GM12878 (cell line): ENCODE measurements at regions not wholly inside any gene's neighbourhood (a gene's known extent, or its start where the extent isn't known, plus 50 kb on each side); places are given as distances from the start of the nearest gene placed in this dataset.

Experiments used
- ATAC-seq: fragments of 200-7000 bp; cut with Tn5 transposase; 3 replicates; pipeline ENCODE4 v1.9.1; 2020; ENCODE audit warnings: mild to moderate bottlenecking, moderate library complexity
- BruUV-seq: library from RNA; stranded (reverse); fragments of 400-500 nt; replicated peaks from 2 replicates; lab custom pipeline; 2021; lab: Mats Ljungman, UMichigan
- CTCF ChIA-PET: fragments of 300-600 bp; sonication (Branson Sonifier 250); formaldehyde crosslinking; extraction: SDS; loops from one replicate; lab custom pipeline; 2021; ENCODE audit warnings: inconsistent platforms; lab: Yijun Ruan, JAX
- POLR2A ChIA-PET: fragments of 350-600 bp; formaldehyde crosslinking; extraction: SDS; loops from one replicate; lab custom pipeline; 2021; ENCODE audit warnings: inconsistent platforms; lab: Charles Lee
- RAD21 ChIA-PET: fragments of 300-600 bp; sonication (Branson Sonifier 250); formaldehyde crosslinking; loops from one replicate; lab custom pipeline; 2023; ENCODE audit warnings: antibody characterized with exemption; ENCODE audit not compliant: unreplicated experiment; lab: Charles Lee
- SMC1A ChIA-PET: fragments of 300-600 bp; sonication (Branson Sonifier 250); formaldehyde crosslinking; loops from one replicate; lab custom pipeline; 2023; ENCODE audit not compliant: unreplicated experiment, uncharacterized antibody; lab: Charles Lee
- DNase-seq: peaks from one replicate; pipeline ENCODE4 v3.0.0-alpha.2; 2011; ENCODE audit warnings: low read depth, low spot score
- FAIRE-seq: peaks from 3 replicates; lab custom pipeline; 2011; peaks lifted over from hg19 to GRCh38; lab: Jason Lieb, UNC
- H2AFZ ChIP-seq: 2 replicates; pipeline ENCODE4 v1.6.0; 2011; ENCODE audit warnings: low read depth, low read length, control low read depth; ENCODE audit not compliant: control insufficient read depth
- H3K27ac ChIP-seq: 2 replicates; pipeline ENCODE4 v1.5.1; 2011; ENCODE audit warnings: control low read depth; ENCODE audit not compliant: control insufficient read depth, insufficient read depth
- H3K27me3 ChIP-seq, 2 experiments: replicated peaks in 1 of 2; 2 replicates each; pipeline versions ENCODE4 v1.6.0 to v1.6.1; 2011; ENCODE audit warnings: low read length in 1 of 2; ENCODE audit not compliant: control insufficient read depth in 2 of 2, insufficient read depth in 2 of 2
- H3K36me3 ChIP-seq, 2 experiments: 2 replicates each; pipeline ENCODE4 v1.5.1; 2011; ENCODE audit warnings: low read length in 1 of 2; ENCODE audit not compliant: control insufficient read depth in 2 of 2, insufficient read depth in 2 of 2
- H3K4me1 ChIP-seq: 2 replicates; pipeline ENCODE4 v1.6.1; 2011; ENCODE audit warnings: mild to moderate bottlenecking, low read length, moderate library complexity, mixed read lengths; ENCODE audit not compliant: control insufficient read depth, insufficient read depth
- H3K4me2 ChIP-seq: 2 replicates; pipeline ENCODE4 v1.6.0; 2011; ENCODE audit warnings: control low read depth; ENCODE audit not compliant: control insufficient read depth, insufficient read depth
- H3K4me3 ChIP-seq: fragments of 200-600 bp; sonication (generic); 2 replicates; pipeline ENCODE4 v1.5.1; 2016
- H3K79me2 ChIP-seq: 2 replicates; pipeline ENCODE4 v1.6.0; 2011; ENCODE audit warnings: low read length; ENCODE audit not compliant: control insufficient read depth, insufficient read depth
- H3K9ac ChIP-seq: 2 replicates; pipeline ENCODE4 v1.8.0; 2011; ENCODE audit warnings: low read length, control low read depth, mixed read lengths; ENCODE audit not compliant: control insufficient read depth, insufficient read depth
- H3K9me3 ChIP-seq: replicated peaks from 3 replicates; pipeline ENCODE4 v1.5.1; 2011; ENCODE audit warnings: mild to moderate bottlenecking, low read length; ENCODE audit not compliant: control insufficient read depth, insufficient read depth
- H4K20me1 ChIP-seq: 2 replicates; pipeline ENCODE4 v1.6.0; 2011; ENCODE audit not compliant: control insufficient read depth, insufficient read depth
- ATF7 ChIP-seq: fragments of 450-650 bp; IDR thresholded peaks from 2 replicates; pipeline ENCODE4 v1.6.1; 2016; ENCODE audit warnings: low read depth, mild to moderate bottlenecking
- CEBPB ChIP-seq, 2 experiments: fragments of 150-350 bp in 1 of 2; IDR thresholded peaks; 2 replicates each; pipeline ENCODE4 v1.6.1; 2012 to 2014; ENCODE audit warnings: low read depth in 2 of 2, low read length in 2 of 2, borderline replicate concordance in 1 of 2, inconsistent platforms in 1 of 2
- EP300 ChIP-seq, 2 experiments: fragments of 150-350 bp in 1 of 2; IDR thresholded peaks; 2 replicates each; pipeline ENCODE4 v1.6.1; 2011 to 2012; ENCODE audit warnings: low read depth in 2 of 2, low read length in 2 of 2, borderline replicate concordance in 1 of 2, improper control_type of control experiment in 1 of 2, inconsistent platforms in 1 of 2; ENCODE audit not compliant: control insufficient read depth in 1 of 2
- HDGF ChIP-seq: fragments of 450-650 bp; IDR thresholded peaks from 2 replicates; pipeline ENCODE4 v1.6.1; 2016; ENCODE audit warnings: antibody characterized with exemption
- IKZF1 ChIP-seq: fragments of 450-650 bp; conservative IDR thresholded peaks from 2 replicates; pipeline ENCODE4 v1.6.1; 2017; ENCODE audit warnings: antibody characterized with exemption, mild to moderate bottlenecking
- MEF2A ChIP-seq: IDR thresholded peaks from 2 replicates; pipeline ENCODE4 v1.6.1; 2011; ENCODE audit warnings: low read depth, mild to moderate bottlenecking, low read length, moderate library complexity; ENCODE audit not compliant: insufficient read depth
- MTA2 ChIP-seq: fragments of 450-650 bp; IDR thresholded peaks from 2 replicates; pipeline ENCODE4 v1.6.1; 2016; ENCODE audit warnings: low read depth, mild to moderate bottlenecking, moderate library complexity
- MTA3 ChIP-seq: IDR thresholded peaks from 2 replicates; pipeline ENCODE4 v1.6.1; 2012; ENCODE audit warnings: low read length, inconsistent platforms, borderline replicate concordance
- MYC ChIP-seq: IDR thresholded peaks from 2 replicates; pipeline ENCODE4 v1.6.1; 2011; ENCODE audit warnings: mild to moderate bottlenecking, low read length, moderate library complexity, inconsistent platforms; ENCODE audit not compliant: insufficient read depth, insufficient replicate concordance, insufficient read length, severe bottlenecking
- NR2C1 ChIP-seq: fragments of 450-650 bp; IDR thresholded peaks from 2 replicates; pipeline ENCODE4 v1.6.1; 2017; ENCODE audit warnings: antibody characterized with exemption, mild to moderate bottlenecking, moderate library complexity
- PKNOX1 ChIP-seq: fragments of 450-650 bp; IDR thresholded peaks from 2 replicates; pipeline ENCODE4 v1.6.1; 2016; ENCODE audit warnings: mild to moderate bottlenecking
- RB1 ChIP-seq: fragments of 450-650 bp; formaldehyde crosslinking; IDR thresholded peaks from 2 replicates; pipeline ENCODE4 v1.6.1; 2017; ENCODE audit warnings: mild to moderate bottlenecking, borderline replicate concordance
- RCOR1 ChIP-seq: conservative IDR thresholded peaks from 2 replicates; pipeline ENCODE4 v1.6.1; 2012; ENCODE audit warnings: low read depth, low read length, improper control_type of control experiment
- SRF ChIP-seq, 2 experiments: IDR thresholded peaks; 2 replicates each; pipeline ENCODE4 v1.6.1; 2011; ENCODE audit warnings: low read depth in 2 of 2, low read length in 2 of 2, mild to moderate bottlenecking in 1 of 2, moderate library complexity in 1 of 2
- SUPT20H ChIP-seq: IDR thresholded peaks from 2 replicates; pipeline ENCODE4 v1.6.1; 2011; ENCODE audit warnings: low read depth, mild to moderate bottlenecking, low read length, moderate library complexity, borderline replicate concordance; ENCODE audit not compliant: control insufficient read depth
- TCF3 ChIP-seq: IDR thresholded peaks from 2 replicates; pipeline ENCODE4 v1.6.1; 2012; ENCODE audit warnings: low read depth, mild to moderate bottlenecking, low read length, borderline replicate concordance; ENCODE audit not compliant: insufficient read depth
- ZNF274 ChIP-seq: IDR thresholded peaks from one replicate; pipeline ENCODE4 v1.8.0; 2011; ENCODE audit not compliant: insufficient read length, insufficient read depth
- WGBS: methylation state at CpG from one replicate; pipeline ENCODE4 v1.1.6; 2016; ENCODE audit warnings: low lambda C conversion rate; ENCODE audit not compliant: insufficient replicate concordance, insufficient coverage; ENCODE audit errors: missing lambda C conversion rate; 5-methylcytosine and 5-hydroxymethylcytosine counted together
- in situ Hi-C: fragments of 300-500 bp; cut with MboI; formaldehyde crosslinking; loops from 9 replicates; pipeline ENCODE4 v1.14.3; 2018; ENCODE audit warnings: mixed read lengths
- intact Hi-C: fragments of 100-400 bp; cut with micrococcal nuclease; formaldehyde crosslinking; loops from one replicate; pipeline ENCODE4 v1.14.2; 2022; ENCODE audit not compliant: unreplicated experiment

- Histone ChIP-seq H3K79me2 (no peaks in the 10 kb centered on the region), H3K27me3 (no peaks in the 10 kb centered on the region), H3K4me3 (no peak overlapping the region), H3K9ac (no peak overlapping the region), H2AFZ (no peak overlapping the region), H4K20me1 (no peaks in the 10 kb centered on the region), H3K4me2 (no peak overlapping the region)
- WGBS: 11% methylated on average over 3 of the region's 3 CpGs
- ChIA-PET RAD21 (no interaction called here), POLR2A (no interaction called here), CTCF (interaction anchor here (1.4 kb wide), 1 partner anchor 31 kb away, joined by 3 read pairs; no protein-coding TSS in a partner anchor)
- in situ Hi-C loops: no loop called here
- no peak for FAIRE-seq
- no peak for TF ChIP-seq MTA3
- no peak for TF ChIP-seq ZNF274
- TF ChIP-seq RCOR1: no peak
- TF ChIP-seq SUPT20H: no peak
- TF ChIP-seq HDGF: no peak
- TF ChIP-seq, all 136 proteins: peak for 0
- H3K36me3 ChIP-seq: no peaks in the 10 kb centered on the region
- BruUV-seq: no TSS peak
- no peak overlapping the region for H3K27ac ChIP-seq
- H3K4me1 ChIP-seq: no peaks in the 10 kb centered on the region
- no peak for ATAC-seq
- no peak for DNase-seq
- intact Hi-C loops: no loop called here
- SMC1A ChIA-PET: no interaction called here
- no peaks in the 10 kb centered on the region for H3K9me3 ChIP-seq
Observed at GRCh38 chr6:9999796-10000195, 415.1 kb downstream of the TFAP2A start.

- H3K27me3 ChIP-seq: no peaks in the 10 kb centered on the region
- no TSS peak for BruUV-seq
- no peaks in the 10 kb centered on the region for H3K9me3 ChIP-seq
- POLR2A ChIA-PET: interaction anchor here (0.5 kb wide), 1 partner anchor 584 kb away, joined by 5 read pairs; no protein-coding TSS in a partner anchor
- no peaks in the 10 kb centered on the region for H3K4me1 ChIP-seq
- no peak for DNase-seq
- H3K4me2 ChIP-seq: no peak overlapping the region
- TF ChIP-seq CEBPB (IDR thresholded peaks at IDR 0.05; ENCODE audit: borderline replicate concordance in 1 of 2, low read depth in 2 of 2, low read length in 2 of 2): no peak
- TF ChIP-seq SRF (IDR thresholded peaks at IDR 0.05; ENCODE audit: low read depth in 2 of 2, low read length in 2 of 2): no peak
- 0 out of 2 replicates have a peak, but pooled peaks have one; percentile 50 for TF ChIP-seq ATF7
- no peak for TF ChIP-seq NR2C1
- TF ChIP-seq EP300 (IDR thresholded peaks at IDR 0.05; ENCODE audit: borderline replicate concordance in 1 of 2, control insufficient read depth in 1 of 2, low read depth in 2 of 2, low read length in 2 of 2): peak in 1 of 2 experiments; percentile 43; a peak in 1 of 4 replicates
- TF ChIP-seq MEF2A: no peak
- TF ChIP-seq MTA2: peak; percentile 54; the same call in 1 of the 2 replicates
- no peak for TF ChIP-seq ZNF274
- TF ChIP-seq PKNOX1: no peak
- no peak for TF ChIP-seq IKZF1
- TF ChIP-seq TCF3: no peak
- TF ChIP-seq MYC: no peak
- no peak for TF ChIP-seq RB1
- TF ChIP-seq, all 136 proteins: peak for 3
- CTCF ChIA-PET: no interaction called here
- Histone ChIP-seq H3K36me3 (no peaks in the 10 kb centered on the region), H4K20me1 (no peaks in the 10 kb centered on the region), H3K79me2 (no peaks in the 10 kb centered on the region), H3K4me3 (no peak overlapping the region), H2AFZ (no peak overlapping the region), H3K9ac (no peak overlapping the region), H3K27ac (no peak overlapping the region)
- SMC1A ChIA-PET: no interaction called here
- ATAC-seq (peak; percentile 77), FAIRE-seq (no peak)
- intact Hi-C loops (no loop called here), in situ Hi-C loops (no loop called here)
- RAD21 ChIA-PET: no interaction called here
- 2% methylated on average over 2 of the region's 2 CpGs for WGBS
Observed at GRCh38 chr6:9986273-9986672, 428.6 kb downstream of the TFAP2A start.
